ENCODE measurements at regions not wholly inside any gene's neighbourhood (a gene's known extent, or its start where the extent isn't known, plus 50 kb on each side); places are given as distances from the start of the nearest gene placed in this dataset.

GRCh38 chr5:30690931-30691330 lies 502.6 kb upstream of the CDH6 start:
- H3K27ac Mint-ChIP-seq: no peak overlapping the region
- no peaks in the 10 kb centered on the region for H3K9me3 Mint-ChIP-seq
- no peaks in the 10 kb centered on the region for H3K4me1 Mint-ChIP-seq
- TF ChIP-seq, protein P1, sequence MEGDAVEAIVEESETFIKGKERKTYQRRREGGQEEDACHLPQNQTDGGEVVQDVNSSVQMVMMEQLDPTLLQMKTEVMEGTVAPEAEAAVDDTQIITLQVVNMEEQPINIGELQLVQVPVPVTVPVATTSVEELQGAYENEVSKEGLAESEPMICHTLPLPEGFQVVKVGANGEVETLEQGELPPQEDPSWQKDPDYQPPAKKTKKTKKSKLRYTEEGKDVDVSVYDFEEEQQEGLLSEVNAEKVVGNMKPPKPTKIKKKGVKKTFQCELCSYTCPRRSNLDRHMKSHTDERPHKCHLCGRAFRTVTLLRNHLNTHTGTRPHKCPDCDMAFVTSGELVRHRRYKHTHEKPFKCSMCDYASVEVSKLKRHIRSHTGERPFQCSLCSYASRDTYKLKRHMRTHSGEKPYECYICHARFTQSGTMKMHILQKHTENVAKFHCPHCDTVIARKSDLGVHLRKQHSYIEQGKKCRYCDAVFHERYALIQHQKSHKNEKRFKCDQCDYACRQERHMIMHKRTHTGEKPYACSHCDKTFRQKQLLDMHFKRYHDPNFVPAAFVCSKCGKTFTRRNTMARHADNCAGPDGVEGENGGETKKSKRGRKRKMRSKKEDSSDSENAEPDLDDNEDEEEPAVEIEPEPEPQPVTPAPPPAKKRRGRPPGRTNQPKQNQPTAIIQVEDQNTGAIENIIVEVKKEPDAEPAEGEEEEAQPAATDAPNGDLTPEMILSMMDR (IDR thresholded peaks at IDR 0.05; ENCODE audit: unreplicated experiment in 3 of 3): no peak
- no peaks in the 10 kb centered on the region for H3K27me3 Mint-ChIP-seq (ENCODE audit: low read depth)
- H3K36me3 Mint-ChIP-seq (ENCODE audit: low read depth): no peaks in the 10 kb centered on the region
- no peak overlapping the region for H3K4me3 Mint-ChIP-seq

DNA sequence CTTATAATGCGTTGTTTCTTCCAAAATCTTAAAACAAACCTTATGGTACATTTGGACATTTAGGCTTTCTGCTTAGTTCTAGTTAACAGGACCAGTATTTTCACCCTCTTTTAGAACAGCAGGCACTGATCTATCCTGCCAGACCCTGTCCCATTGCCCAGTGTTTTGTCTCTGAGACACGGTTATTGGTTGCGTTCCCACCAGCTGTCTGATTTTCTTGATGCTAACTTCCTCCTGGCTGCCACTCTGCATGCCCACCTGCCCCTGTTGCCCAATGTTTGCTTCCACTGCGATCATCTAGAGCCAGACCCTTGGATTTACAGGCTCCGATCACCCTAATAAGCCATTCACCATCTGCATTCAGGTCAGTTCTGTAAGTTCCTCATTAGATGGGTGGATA lies 506.0 kb upstream of the CDH6 start:
- no peaks in the 10 kb centered on the region for H3K9me3 Mint-ChIP-seq
- H3K36me3 Mint-ChIP-seq (ENCODE audit: low read depth): no peaks in the 10 kb centered on the region
- no peak overlapping the region for H3K4me3 Mint-ChIP-seq
- H3K4me1 Mint-ChIP-seq: no peaks in the 10 kb centered on the region
- H3K27ac Mint-ChIP-seq: no peak overlapping the region
- no peaks in the 10 kb centered on the region for H3K27me3 Mint-ChIP-seq (ENCODE audit: low read depth)
- TF ChIP-seq, protein P1 (IDR thresholded peaks at IDR 0.05; ENCODE audit: unreplicated experiment in 3 of 3): no peak

DNA sequence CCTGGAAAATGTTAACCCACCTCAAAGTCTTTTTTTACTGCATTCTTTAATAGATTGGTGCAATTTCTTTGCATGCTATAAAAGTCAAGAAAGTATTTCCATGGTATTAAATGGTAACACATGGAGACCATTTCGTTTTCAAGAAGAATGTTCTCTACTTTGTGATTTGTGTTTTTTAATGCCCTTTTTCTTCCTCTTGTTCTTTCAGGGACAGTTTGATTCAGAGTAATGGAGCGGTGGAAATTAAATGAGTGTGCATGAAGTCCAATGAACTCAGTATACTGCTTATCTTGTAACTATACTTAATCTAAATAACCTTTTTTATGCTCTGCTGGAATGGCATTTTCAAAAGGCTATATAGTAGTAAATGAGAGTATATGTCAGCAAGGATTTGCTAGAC lies 507.0 kb upstream of the CDH6 start:
- Mint-ChIP-seq H3K9me3 (no peaks in the 10 kb centered on the region), H3K4me3 (no peak overlapping the region), H3K4me1 (no peaks in the 10 kb centered on the region), H3K36me3 (ENCODE audit: low read depth) (no peaks in the 10 kb centered on the region), H3K27ac (no peak overlapping the region), H3K27me3 (ENCODE audit: low read depth) (no peaks in the 10 kb centered on the region)
- TF ChIP-seq, protein P1 (IDR thresholded peaks at IDR 0.05; ENCODE audit: unreplicated experiment in 3 of 3): no peak

DNA sequence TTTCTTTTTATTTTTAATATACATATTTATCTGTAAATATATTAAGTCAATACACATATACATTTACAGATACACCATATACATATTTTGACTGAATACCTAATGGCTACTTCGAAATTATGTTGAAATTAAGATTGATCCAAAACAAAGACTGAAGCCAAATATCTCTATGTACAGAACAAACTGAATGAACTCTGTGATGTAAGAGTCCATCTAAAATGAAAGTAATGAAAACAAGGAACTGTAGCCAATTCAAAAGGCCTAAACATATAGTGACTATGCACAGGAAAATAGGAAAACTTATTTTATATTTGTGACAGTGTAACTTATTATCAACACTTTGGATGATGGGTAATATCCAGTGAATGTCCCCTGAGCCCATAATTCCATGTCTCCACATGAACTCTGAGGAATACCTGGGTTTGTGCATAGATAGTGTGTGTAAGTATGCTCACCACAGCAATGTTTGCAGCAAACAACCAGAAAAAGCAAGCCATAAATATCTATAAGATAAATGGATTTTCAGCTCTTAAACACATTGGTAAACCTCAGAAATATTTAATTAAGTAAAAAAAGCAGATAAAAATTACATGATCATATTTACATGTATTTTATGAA lies 517.2 kb upstream of the CDH6 start:
- TF ChIP-seq, protein P1 (IDR thresholded peaks at IDR 0.05; ENCODE audit: unreplicated experiment in 3 of 3): no peak
- H3K9me3 Mint-ChIP-seq: peaks cover 12% of the 10 kb centered on the region
- H3K4me3 Mint-ChIP-seq: no peak overlapping the region
- H3K27me3 Mint-ChIP-seq (ENCODE audit: low read depth): no peaks in the 10 kb centered on the region
- no peaks in the 10 kb centered on the region for H3K4me1 Mint-ChIP-seq
- H3K27ac Mint-ChIP-seq: no peak overlapping the region
- H3K36me3 Mint-ChIP-seq (ENCODE audit: low read depth): no peaks in the 10 kb centered on the region

DNA sequence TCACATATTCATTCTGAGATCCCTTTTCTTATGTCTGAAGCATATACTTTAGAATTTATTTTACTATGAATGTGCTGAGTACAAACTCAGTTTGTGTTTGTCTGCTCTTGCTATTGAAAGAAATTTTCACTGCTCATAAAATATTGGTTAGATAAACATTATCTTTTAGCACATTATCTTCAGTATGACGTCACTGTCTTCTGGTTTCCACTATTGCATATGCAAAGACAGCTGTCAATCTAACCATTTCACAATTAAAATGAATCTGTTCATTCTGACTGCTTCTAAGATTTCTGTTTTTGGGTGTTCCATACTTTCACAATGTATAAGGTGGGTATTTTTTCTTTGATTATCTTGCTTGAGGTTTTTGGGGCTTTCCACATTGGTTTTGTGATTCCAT lies 526.2 kb upstream of the CDH6 start:
- H3K36me3 Mint-ChIP-seq (ENCODE audit: low read depth): no peaks in the 10 kb centered on the region
- no peak overlapping the region for H3K27ac Mint-ChIP-seq
- no peaks in the 10 kb centered on the region for H3K27me3 Mint-ChIP-seq (ENCODE audit: low read depth)
- TF ChIP-seq, protein P1 (IDR thresholded peaks at IDR 0.05; ENCODE audit: unreplicated experiment in 3 of 3): no peak
- H3K4me3 Mint-ChIP-seq: no peak overlapping the region
- H3K9me3 Mint-ChIP-seq: no peaks in the 10 kb centered on the region
- H3K4me1 Mint-ChIP-seq: no peaks in the 10 kb centered on the region

GRCh38 chr5:30663536-30663935 lies 530.0 kb upstream of the CDH6 start:
- Mint-ChIP-seq H3K27ac (no peak overlapping the region), H3K4me1 (no peaks in the 10 kb centered on the region), H3K9me3 (no peaks in the 10 kb centered on the region), H3K36me3 (ENCODE audit: low read depth) (no peaks in the 10 kb centered on the region), H3K4me3 (no peak overlapping the region), H3K27me3 (ENCODE audit: low read depth) (no peaks in the 10 kb centered on the region)
- TF ChIP-seq, protein P1 (IDR thresholded peaks at IDR 0.05; ENCODE audit: unreplicated experiment in 3 of 3): no peak

Data from nephron (organoid).